IMR-90 (cell line): ENCODE measurements at regions not wholly inside any gene's neighbourhood (a gene's known extent, or its start where the extent isn't known, plus 50 kb on each side); places are given as distances from the start of the nearest gene placed in this dataset.

Experiments
- ATAC-seq: fragments of 200-7000 bp; cut with Tn5 transposase; 2 replicates; pipeline ENCODE4 v1.9.1; 2020; ENCODE audit warnings: low read depth, mild to moderate bottlenecking, moderate library complexity
- BruUV-seq: library from RNA; stranded (reverse); fragments of 400-500 nt; replicated peaks from 2 replicates; lab custom pipeline; 2021; lab: Mats Ljungman, UMichigan
- CTCF ChIA-PET: fragments of 300-600 bp; formaldehyde crosslinking; extraction: SDS; loops from one replicate; lab custom pipeline; 2021; ENCODE audit warnings: antibody characterized with exemption; lab: Yijun Ruan, JAX
- POLR2A ChIA-PET: fragments of 300-600 bp; sonication (Branson Sonifier 250); formaldehyde crosslinking; loops from one replicate; lab custom pipeline; 2022; ENCODE audit warnings: antibody characterized with exemption; ENCODE audit not compliant: unreplicated experiment; lab: Charles Lee
- DNase-seq: peaks from one replicate; pipeline ENCODE4 v3.0.0; 2013
- H2AFZ ChIP-seq: replicated peaks from 2 replicates; pipeline ENCODE3; 2013; ENCODE audit warnings: low read length, mild to moderate bottlenecking; ENCODE audit not compliant: poor library complexity
- H2AK5ac ChIP-seq: 2 replicates; pipeline ENCODE4 v1.6.1; 2013; ENCODE audit warnings: low read depth, low read length, inconsistent platforms
- H2AK9ac ChIP-seq: replicated peaks from 2 replicates; pipeline ENCODE3; 2013; ENCODE audit warnings: mild to moderate bottlenecking, low read depth, low read length, moderate library complexity; ENCODE audit not compliant: poor library complexity
- H2BK120ac ChIP-seq: 2 replicates; pipeline ENCODE4 v1.6.1; 2013; ENCODE audit warnings: low read depth, low read length, inconsistent platforms
- H2BK15ac ChIP-seq: 3 replicates; pipeline ENCODE4 v1.6.1; 2013; ENCODE audit warnings: low read depth, low read length, inconsistent platforms
- H2BK20ac ChIP-seq: 2 replicates; pipeline ENCODE4 v1.6.1; 2013; ENCODE audit warnings: low read depth, mild to moderate bottlenecking, inconsistent platforms, low read length, moderate library complexity
- H2BK5ac ChIP-seq: 2 replicates; pipeline ENCODE4 v1.6.1; 2013; ENCODE audit warnings: mild to moderate bottlenecking, low read depth, low read length, inconsistent platforms; ENCODE audit not compliant: poor library complexity, severe bottlenecking
- H3K14ac ChIP-seq: replicated peaks from 2 replicates; pipeline ENCODE4 v1.6.1; 2013; ENCODE audit warnings: low read depth, low read length, inconsistent platforms
- H3K18ac ChIP-seq: 2 replicates; pipeline ENCODE4 v1.6.1; 2013; ENCODE audit warnings: low read depth, low read length, control low read depth
- H3K23ac ChIP-seq: 2 replicates; pipeline ENCODE4 v1.6.1; 2013; ENCODE audit warnings: low read depth, low read length, inconsistent platforms
- H3K27ac ChIP-seq: 2 replicates; pipeline ENCODE4 v1.5.1; 2013; ENCODE audit warnings: mild to moderate bottlenecking, control low read depth, low read length; ENCODE audit not compliant: insufficient read depth
- H3K27me3 ChIP-seq: 2 replicates; pipeline ENCODE4 v1.6.1; 2013; ENCODE audit warnings: low read length; ENCODE audit not compliant: control insufficient read depth, insufficient read depth
- H3K36me3 ChIP-seq: 2 replicates; pipeline ENCODE4 v1.6.1; 2013; ENCODE audit warnings: low read length, mixed read lengths; ENCODE audit not compliant: control insufficient read depth, insufficient read depth
- H3K4ac ChIP-seq: 2 replicates; pipeline ENCODE4 v1.6.1; 2013; ENCODE audit warnings: low read depth, low read length, inconsistent platforms
- H3K4me1 ChIP-seq: 2 replicates; pipeline ENCODE4 v1.6.1; 2013; ENCODE audit warnings: low read length, mixed read lengths; ENCODE audit not compliant: control insufficient read depth, insufficient read depth
- H3K4me2 ChIP-seq: 2 replicates; pipeline ENCODE4 v1.6.1; 2013; ENCODE audit warnings: low read depth, mild to moderate bottlenecking, control low read depth, low read length, moderate library complexity
- H3K4me3 ChIP-seq: 2 replicates; pipeline ENCODE4 v1.5.1; 2013; ENCODE audit warnings: low read depth, mild to moderate bottlenecking, control low read depth, low read length, moderate library complexity; ENCODE audit not compliant: insufficient read depth
- H3K56ac ChIP-seq: 2 replicates; pipeline ENCODE4 v1.6.1; 2013; ENCODE audit warnings: low read length, inconsistent platforms; ENCODE audit not compliant: insufficient read depth; ENCODE audit errors: extremely low read depth
- H3K79me1 ChIP-seq, 2 experiments: 2 replicates each; pipeline ENCODE4 v1.6.1; 2013; ENCODE audit warnings: low read length in 2 of 2, inconsistent platforms in 1 of 2, low read depth in 1 of 2
- H3K9ac ChIP-seq: 2 replicates; pipeline ENCODE4 v1.6.1; 2013; ENCODE audit warnings: low read depth, low read length, control low read depth
- H3K9me1 ChIP-seq: 2 replicates; pipeline ENCODE4 v1.6.1; 2013; ENCODE audit warnings: low read length, inconsistent platforms; ENCODE audit not compliant: insufficient read depth
- H3K9me3 ChIP-seq: 2 replicates; pipeline ENCODE4 v1.6.1; 2013; ENCODE audit warnings: low read length; ENCODE audit not compliant: control insufficient read depth, insufficient read depth
- H4K20me1 ChIP-seq: 2 replicates; pipeline ENCODE4 v1.6.1; 2013; ENCODE audit warnings: low read length, inconsistent platforms; ENCODE audit not compliant: insufficient read depth
- H4K5ac ChIP-seq: 2 replicates; pipeline ENCODE4 v1.6.1; 2013; ENCODE audit warnings: mild to moderate bottlenecking, low read depth, low read length, control low read depth
- H4K8ac ChIP-seq, 2 experiments: 2 replicates each; pipeline ENCODE4 v1.6.1; 2013; ENCODE audit warnings: low read depth in 2 of 2, low read length in 2 of 2, control low read depth in 1 of 2, inconsistent platforms in 1 of 2
- H4K91ac ChIP-seq: 2 replicates; pipeline ENCODE4 v1.6.1; 2013; ENCODE audit warnings: low read depth, low read length, inconsistent platforms; ENCODE audit not compliant: insufficient read depth
- CEBPB ChIP-seq: IDR thresholded peaks from 2 replicates; pipeline ENCODE4 v1.6.1; 2012; ENCODE audit warnings: low read depth, low read length, improper control_type of control experiment
- MXI1 ChIP-seq: IDR thresholded peaks from 2 replicates; pipeline ENCODE4 v1.6.1; 2012; ENCODE audit warnings: low read depth, mild to moderate bottlenecking, low read length, moderate library complexity, borderline replicate concordance
- WGBS, 2 experiments: methylation state at CpG; one replicate each; pipeline versions ENCODE4 v1.1.5 to v1.1.7; 2013; ENCODE audit warnings: missing lambda C conversion rate in 2 of 2; ENCODE audit not compliant: insufficient read length in 1 of 2; ENCODE audit errors: extremely low coverage in 2 of 2; 5-methylcytosine and 5-hydroxymethylcytosine counted together
- dilution Hi-C: fragments of 300-500 bp; cut with HindIII; formaldehyde crosslinking; loops from one replicate; pipeline ENCODE4 v1.14.3; 2018; ENCODE audit warnings: low sequenced_read_pairs; ENCODE audit not compliant: unreplicated experiment
- in situ Hi-C: fragments of 300-500 bp; cut with MboI; formaldehyde crosslinking; loops from 3 replicates; pipeline ENCODE4 v1.14.3; 2019; ENCODE audit warnings: low sequenced_read_pairs, inconsistent platforms, mixed read lengths
- intact Hi-C: fragments of 100-400 bp; cut with micrococcal nuclease; formaldehyde crosslinking; loops from 2 replicates; pipeline ENCODE4 v1.10.0; 2022
- TF ChIP-seq, protein P1 (sequence below): fragments of 150-350 bp; IDR thresholded peaks from 2 replicates; pipeline ENCODE4 v1.6.1; 2016; ENCODE audit warnings: low read depth, mild to moderate bottlenecking, low read length, moderate library complexity, borderline replicate concordance

DNA sequence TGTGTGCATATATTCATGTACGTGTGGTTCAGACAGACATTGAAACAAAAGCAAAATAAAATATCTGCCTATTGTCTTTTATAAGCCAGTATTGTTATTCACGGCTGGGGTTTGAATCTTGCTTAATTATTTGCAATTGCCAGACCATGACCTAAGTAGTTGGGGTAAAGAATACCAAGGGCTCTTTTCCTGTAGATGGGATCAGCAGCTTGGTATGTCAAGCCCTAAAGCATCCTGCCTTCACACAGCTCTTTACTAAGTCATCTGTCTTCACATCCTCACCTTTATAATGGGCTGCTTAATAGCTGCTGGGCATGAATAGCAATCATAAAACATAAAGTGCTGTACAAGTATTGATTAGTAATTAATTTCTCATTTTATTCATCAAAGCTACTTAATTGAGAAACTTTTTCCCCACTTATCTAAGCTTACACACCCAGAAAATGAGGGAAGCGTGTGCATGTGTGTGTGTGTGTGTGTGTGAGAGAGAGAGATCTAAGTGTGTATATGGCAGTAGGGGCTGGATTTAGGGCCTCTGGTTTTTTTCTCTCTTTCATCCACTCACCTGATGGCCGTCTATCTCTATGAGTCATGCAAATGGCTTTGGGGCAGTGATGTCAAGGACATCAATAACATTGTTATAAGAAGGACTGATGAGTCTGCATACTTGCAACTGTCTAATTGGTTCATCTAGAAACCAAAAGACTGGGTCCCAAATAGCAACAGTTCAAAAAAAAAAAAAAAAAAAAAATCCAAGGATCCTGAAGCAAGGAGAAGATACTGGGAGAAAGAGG, 244.1 kb upstream of the TNP1 start:
- no peak overlapping the region for H2AFZ ChIP-seq

More for the DNA sequence above, 244.1 kb upstream of the TNP1 start:
- Histone ChIP-seq H3K79me1 (peaks cover 0 to 4% of the 10 kb centered on the region in 2 experiments; a peak in 1 of 4 replicates), H4K5ac (peak overlapping the region; percentile 100), H4K91ac (peak overlapping the region; percentile 96), H3K9ac (peak overlapping the region; percentile 16; the same call in 1 of the 2 replicates), H3K27ac (peak overlapping the region; percentile 99), H3K9me3 (no peaks in the 10 kb centered on the region), H4K20me1 (no peaks in the 10 kb centered on the region), H3K4me1 (peaks cover 25% of the 10 kb centered on the region), H3K27me3 (no peaks in the 10 kb centered on the region), H3K4me3 (no peak overlapping the region), H2BK120ac (peak overlapping the region; percentile 100), H3K14ac (peak overlapping the region; percentile 73), H3K23ac (peak overlapping the region; percentile 95; the same call in 1 of the 2 replicates), H4K8ac (peak overlapping the region; percentile 81 to 99), H2AK5ac (peak overlapping the region; percentile 94), H3K36me3 (no peaks in the 10 kb centered on the region), H3K9me1 (peaks cover 13% of the 10 kb centered on the region), H2AK9ac (no peak overlapping the region), H3K56ac (peak overlapping the region; percentile 93), H3K4ac (peak overlapping the region; percentile 100), H2BK20ac (peak overlapping the region; percentile 100), H3K18ac (peak overlapping the region; percentile 100), H2BK15ac (peak overlapping the region; percentile 93), H3K4me2 (peak overlapping the region; percentile 28; the same call in 1 of the 2 replicates), H2BK5ac (peak overlapping the region; percentile 100)
- ChIA-PET CTCF (interaction anchor here (0.8 to 2.3 kb wide), 2 partner anchors 329 to 406 kb away, joined by 3 to 6 read pairs; no protein-coding TSS in a partner anchor), POLR2A (interaction anchor here (0.6 to 1.2 kb wide), 3 partner anchors 14 to 408 kb away, joined by 3 to 7 read pairs (median 4); partner anchors contain the start of gene IGFBP5)
- DNase-seq (peak; percentile 74), ATAC-seq (0 out of 2 replicates have a peak, but pooled peaks have one; percentile 15)
- TF ChIP-seq, protein P1, sequence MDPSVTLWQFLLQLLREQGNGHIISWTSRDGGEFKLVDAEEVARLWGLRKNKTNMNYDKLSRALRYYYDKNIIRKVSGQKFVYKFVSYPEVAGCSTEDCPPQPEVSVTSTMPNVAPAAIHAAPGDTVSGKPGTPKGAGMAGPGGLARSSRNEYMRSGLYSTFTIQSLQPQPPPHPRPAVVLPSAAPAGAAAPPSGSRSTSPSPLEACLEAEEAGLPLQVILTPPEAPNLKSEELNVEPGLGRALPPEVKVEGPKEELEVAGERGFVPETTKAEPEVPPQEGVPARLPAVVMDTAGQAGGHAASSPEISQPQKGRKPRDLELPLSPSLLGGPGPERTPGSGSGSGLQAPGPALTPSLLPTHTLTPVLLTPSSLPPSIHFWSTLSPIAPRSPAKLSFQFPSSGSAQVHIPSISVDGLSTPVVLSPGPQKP: no peak
- TF ChIP-seq MXI1 (no peak), CEBPB (peak; percentile 56; the same call in 1 of the 2 replicates)
- intact Hi-C loops: loop anchor here (2.0 kb wide), 1 partner anchor 37 kb away; no protein-coding TSS in a partner anchor
- BruUV-seq: no TSS peak
- WGBS, 2 experiments: no CpG with 5 or more reads among the region's 4 CpGs
- in situ Hi-C loops: no loop called here
- dilution Hi-C loops: no loop called here
